HG02885 (cell line): ENCODE measurements at regions not wholly inside any gene's neighbourhood (a gene's known extent, or its start where the extent isn't known, plus 50 kb on each side); places are given as distances from the start of the nearest gene placed in this dataset.
"Not testable (repeated sequence)": the region's sequence is repeated elsewhere in the genome, so short reads cannot be mapped to it uniquely, and the experiment has no call there.

Source experiments
- ATAC-seq: cut with Tn5 transposase; IDR thresholded peaks from one replicate; pipeline ENCODE4 v1.9.1; 2021; ENCODE audit warnings: mild to moderate bottlenecking; ENCODE audit not compliant: unreplicated experiment, poor library complexity

DNA sequence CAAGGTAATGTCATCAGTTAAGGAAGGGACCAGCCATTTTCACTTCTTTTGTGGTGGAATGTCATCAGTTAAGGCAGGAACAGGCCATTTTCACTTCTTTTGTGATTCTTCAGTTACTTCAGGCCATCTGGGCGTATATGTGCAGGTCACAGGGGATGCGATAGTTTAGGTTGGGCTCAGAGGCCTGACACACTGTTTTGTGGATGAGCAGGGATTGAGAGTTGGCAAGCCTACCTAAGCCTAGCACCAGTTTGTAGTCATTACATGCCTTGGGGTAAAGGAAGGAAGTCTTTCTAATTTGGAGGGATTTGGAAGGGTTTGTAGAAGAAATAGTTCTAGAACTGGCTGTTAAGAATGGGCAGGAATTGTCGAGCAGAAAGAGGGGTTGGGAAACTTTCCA lies 457.2 kb downstream of the TMEM135 start:
- not testable (repeated sequence) for ATAC-seq

DNA sequence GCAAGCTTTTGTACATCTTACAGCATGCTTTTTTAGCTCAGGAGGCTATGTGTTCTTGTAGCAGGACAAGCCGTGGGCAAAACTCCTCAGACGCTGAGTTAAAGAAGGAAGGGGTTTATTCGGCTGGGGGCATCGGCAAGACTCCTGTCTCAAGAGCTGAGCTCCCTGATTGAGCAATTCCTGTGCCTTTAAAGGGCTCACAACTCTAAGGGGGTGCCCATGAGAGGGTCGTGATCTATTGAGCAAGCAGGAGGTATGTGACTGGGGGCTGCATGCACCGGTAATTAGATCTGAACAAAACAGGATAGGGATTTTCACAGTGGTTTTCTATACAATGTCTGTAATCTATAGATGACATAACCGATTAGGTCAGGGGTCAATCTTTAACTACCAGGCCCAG lies 456.3 kb downstream of the TMEM135 start:
- not testable (repeated sequence) for ATAC-seq

DNA sequence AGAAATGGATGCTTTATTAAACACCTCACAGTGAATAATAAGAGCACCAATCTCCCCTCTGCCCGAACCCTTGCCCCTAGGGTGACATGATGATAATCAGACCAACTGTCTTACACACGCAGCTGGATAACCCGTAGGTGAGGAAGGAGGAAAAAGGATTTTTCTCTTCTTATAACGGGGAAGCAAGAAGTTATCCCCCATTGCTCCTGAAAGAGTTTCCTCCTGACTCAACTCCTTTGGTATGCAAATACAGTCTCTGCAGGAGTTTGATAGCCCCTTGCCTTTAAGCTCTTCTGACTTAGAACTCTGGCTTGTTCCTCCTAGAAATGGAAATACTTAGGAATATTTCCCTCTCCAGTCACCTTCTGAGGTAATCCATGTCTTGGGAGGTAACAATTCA lies 455.8 kb downstream of the TMEM135 start:
- no peak for ATAC-seq

DNA sequence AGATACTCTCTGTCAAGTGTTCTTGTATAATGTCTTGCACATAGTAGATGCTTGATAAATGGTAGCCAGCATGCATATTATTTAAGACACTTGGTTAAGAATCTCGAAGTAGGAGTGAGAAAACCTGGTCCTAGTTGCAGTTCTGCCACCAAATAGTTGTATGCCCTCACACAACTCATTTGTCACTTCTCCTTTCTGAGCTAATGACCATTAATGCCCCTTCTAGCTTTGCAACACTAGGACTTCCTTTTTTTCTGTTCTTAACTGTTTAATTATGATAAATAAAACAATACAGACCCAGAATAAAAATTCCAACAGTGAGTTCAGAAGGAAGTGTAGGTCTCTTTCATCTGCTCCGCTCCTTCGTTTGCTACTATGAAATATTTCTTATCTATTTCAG lies 453.6 kb downstream of the TMEM135 start:
- ATAC-seq = no peak

DNA sequence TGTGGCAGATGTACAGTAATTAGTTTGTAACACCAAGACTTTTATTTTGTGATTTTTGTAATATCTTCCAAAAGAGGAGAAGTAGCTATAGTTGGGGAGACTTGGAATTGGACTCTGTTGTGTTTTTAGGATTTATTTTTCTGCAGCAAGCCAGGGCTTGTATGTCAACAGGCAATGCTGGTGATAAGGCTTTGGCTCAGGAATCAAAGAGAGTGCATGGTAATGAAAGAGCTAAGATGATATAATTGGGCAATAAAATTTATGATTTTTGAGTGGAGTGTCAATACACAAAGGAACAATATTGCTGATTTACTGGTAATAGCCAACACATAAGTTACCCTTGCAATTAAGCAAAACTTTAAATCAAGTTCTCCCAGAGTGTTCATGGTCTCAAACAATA lies 452.9 kb downstream of the TMEM135 start:
- ATAC-seq = no peak

DNA sequence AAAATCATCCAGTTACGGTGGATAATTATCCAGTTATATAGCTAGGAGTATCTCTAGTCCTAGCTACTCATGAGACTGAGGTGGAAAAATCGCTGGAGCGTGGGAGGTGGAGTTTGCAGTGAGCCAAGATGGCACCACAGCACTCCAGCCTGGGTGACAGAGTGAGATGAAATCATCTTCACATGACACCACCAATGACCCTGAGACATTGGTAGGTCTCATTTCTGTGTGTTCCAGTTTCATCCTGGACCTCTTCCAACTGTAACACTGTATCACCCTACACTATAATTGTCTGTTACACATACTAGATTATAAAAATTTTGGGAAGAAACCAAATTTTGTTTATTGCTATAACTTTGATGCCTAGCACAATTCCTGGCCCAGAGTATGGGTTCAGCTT lies 446.8 kb downstream of the TMEM135 start:
- ATAC-seq = no peak

DNA sequence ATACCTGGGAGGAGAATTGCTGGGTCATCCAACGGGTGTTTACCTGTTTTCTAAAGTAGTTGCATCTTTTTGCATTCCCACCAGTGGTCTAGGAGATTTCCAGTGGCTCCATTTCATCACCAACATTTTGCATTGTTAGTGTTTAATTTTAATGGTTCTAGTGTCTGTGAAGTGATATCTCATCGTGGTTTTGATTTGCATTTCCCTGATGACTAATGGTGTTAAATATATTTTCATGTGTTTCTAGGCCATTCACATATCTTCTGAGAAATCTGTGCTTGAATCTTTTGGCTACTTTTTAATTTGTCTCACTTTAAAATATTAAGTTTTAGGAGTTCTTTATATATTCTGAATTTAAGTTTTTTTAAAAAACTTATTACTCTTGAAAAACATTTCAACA lies 439.6 kb downstream of the TMEM135 start:
- ATAC-seq = no peak

DNA sequence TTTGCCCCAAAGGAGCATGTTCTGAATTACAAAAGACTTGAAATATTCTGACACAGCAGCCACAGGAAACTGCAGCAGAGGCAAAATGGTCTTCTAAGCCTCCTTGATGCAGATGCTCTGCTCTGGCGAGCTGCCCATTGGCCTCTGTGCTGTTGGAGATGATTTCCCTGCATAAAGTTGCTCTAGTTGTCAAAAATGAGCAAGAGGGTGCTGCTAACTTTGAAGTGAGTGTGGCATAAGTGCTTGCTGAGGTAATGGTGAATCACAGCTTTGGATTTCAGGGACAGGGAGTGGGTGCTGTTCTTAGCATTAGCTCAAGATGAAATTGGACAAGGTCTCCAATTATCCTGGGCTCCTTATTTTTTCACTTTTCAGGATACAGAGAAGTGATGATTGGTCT lies 435.4 kb downstream of the TMEM135 start:
- ATAC-seq = no peak

DNA sequence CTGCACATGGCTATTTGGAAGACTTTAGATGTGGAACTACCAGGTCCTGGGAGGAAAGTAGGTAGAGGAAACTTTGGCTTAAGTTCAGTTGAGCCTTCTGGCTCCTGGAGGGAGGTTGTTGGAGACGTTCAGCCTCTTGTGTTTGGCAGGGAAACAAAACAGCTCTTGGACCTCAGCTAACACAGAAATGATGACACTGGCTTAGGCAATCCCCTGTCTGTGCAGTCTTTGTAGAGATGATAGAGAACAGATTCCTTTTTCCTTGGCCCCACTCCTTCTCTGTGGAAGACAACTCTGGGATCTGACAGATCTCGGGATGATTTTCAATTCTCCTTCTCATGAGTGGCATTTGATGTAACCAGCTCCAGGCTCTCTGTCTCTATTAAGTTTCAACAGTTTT lies 428.5 kb downstream of the TMEM135 start:
- ATAC-seq = no peak

DNA sequence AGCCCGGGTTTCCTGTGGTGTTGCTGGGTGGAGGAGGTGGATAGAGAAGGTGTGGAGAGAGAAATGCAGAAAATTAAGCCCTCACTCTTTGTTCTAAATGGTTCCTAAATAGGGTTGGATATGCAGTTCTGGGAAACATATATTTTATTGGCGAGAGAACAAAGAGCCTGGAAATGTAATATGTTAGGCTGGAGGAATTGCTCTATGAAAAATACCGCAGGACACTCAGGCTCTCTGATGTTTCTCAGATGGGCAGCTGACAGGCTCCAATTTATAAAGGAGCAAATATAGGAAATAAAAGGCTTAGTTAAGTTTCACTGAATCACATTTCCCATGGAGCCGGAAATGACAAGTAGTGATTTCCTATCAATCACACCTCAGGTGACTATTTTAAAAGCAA lies 428.0 kb downstream of the TMEM135 start:
- ATAC-seq = no peak

DNA sequence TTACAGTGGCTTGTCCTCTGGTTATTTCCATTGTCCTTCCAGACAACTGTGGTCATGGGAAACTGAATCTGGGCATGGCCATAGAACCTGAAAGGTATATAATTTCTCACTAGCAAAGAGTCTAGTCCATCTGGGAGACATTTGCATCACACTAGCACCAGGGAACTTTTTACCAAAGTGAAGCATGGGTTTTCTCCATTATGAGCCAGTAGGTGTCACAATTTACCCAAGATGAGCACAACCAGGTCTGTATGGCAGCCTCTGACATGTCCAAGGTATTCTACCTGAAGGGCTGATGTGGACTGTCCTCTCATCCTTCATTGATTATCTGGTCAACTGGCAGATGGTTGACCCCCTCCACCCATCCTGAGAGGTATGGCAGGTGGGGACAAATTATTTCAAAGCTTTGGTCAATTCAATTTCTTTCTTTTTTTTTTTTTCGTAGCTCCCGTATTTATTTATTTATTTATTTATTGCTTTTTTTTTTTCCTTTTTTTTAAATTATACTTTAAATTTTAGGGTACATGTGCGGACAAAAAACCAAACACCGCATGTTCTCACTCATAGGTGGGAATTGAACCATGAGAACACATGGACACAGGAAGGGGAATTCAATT lies 425.9 kb downstream of the TMEM135 start:
- peak; percentile 71 for ATAC-seq

DNA sequence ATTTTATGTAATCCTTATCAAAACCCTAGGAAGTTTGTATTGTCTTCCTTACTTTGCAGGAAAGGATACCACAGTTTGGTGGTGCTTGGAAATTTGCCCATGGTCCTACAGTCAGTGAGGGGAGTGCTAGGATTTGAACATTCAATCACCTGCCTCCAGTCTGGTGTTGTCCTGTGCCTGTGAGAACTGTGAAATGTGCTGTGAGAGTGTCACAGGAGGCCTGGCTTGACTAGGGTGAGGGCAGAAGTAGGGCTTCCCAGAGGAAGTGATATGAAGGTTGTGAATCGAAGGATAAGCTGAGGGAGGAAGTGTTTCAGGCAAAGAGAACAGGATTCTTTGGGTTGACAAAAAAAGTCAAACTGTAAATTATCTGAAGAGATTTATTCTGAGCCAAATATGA lies 424.4 kb downstream of the TMEM135 start:
- ATAC-seq = no peak

DNA sequence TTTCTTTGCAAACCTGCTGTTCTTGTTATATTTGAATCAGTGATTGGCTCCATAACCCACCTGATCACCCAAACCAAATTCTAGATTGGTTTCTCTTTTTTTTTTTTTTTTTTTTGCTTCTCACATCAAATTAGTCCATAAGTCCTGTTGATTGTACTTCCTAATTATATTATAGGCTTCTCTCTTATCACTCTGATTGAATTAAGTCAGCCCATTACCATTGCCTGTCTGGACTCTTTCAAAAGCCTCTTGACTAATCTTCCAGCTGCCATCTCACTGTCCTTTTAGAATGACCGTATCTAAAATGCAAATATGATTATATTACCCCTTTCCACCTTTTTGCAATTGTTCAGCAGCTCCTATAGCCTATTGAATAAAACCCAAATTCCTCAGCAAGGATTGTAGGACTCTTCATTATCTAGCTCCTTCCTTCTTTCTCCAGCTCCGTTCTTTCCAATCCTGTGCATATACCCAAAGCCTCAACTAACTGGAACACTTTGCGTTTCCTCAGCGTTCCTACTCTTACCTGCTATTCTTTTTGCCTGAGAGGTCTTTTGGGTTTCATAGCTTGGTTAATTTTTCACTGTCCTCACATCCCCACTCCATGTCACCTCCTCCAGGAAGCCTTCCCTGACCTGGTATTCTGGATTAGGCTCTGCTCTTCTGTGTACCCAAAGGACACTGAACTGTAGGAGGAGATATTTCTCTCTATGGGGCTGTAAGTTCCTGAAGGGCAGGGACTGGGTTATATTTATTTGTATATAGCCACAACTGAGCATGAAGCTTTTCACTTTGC lies 423.3 kb downstream of the TMEM135 start:
- ATAC-seq = no peak

DNA sequence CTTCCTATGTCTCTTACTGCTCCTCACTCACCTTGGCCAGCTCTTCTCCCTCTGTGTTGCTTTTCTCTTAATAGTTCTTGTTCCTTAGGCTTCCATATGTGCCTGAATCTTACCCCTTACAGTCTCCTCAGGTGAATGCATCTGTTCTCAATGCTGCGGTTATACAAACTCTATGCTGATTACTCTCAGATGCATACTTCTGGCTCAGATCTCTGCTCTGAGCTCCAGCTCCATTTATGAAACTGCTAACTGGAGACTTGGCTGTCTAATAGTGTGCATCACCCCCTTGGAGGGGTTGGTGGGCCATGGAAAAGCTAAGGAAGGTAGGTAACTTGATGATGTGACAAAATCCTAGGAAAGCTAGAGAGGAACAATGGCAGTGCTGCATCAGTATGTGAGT lies 422.5 kb downstream of the TMEM135 start:
- no peak for ATAC-seq

DNA sequence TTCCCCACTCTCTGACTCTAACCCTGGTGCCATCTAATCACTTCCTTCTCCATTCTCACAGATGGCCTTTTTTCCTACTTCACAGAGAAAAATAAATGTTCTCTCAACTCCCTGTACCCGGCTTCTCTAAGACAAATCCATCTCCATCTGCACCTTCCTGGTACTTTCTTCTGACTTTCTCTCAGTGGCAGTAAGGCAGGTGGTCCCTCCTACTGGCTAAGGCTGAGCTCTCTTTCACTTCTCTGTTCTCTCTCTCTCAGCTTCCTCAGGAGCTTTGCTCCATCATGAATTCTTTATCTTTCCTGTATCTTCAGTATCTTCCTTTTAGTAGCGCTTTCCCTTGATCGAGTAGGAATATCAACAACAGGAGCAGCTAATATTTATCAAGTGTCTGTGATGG lies 421.6 kb downstream of the TMEM135 start:
- no peak for ATAC-seq

DNA sequence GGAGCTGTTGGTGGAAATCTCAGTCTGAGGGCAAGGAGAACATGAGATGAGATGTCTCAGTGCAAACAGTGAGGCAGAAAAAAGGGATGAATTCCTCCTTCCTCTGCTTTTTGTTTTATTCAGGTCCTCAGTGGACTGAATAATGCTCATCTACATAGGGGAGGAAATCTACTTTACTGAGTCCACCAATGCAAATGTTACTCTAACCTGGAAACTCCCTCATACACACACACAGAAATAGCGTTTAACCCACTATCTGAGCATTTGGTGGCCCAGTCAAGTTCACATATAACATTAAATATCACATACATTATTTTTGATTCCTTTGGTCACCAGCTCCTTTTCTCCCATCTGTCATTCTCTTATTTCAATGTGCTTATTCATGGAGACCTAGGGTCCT lies 418.8 kb downstream of the TMEM135 start:
- peak; percentile 42 for ATAC-seq

DNA sequence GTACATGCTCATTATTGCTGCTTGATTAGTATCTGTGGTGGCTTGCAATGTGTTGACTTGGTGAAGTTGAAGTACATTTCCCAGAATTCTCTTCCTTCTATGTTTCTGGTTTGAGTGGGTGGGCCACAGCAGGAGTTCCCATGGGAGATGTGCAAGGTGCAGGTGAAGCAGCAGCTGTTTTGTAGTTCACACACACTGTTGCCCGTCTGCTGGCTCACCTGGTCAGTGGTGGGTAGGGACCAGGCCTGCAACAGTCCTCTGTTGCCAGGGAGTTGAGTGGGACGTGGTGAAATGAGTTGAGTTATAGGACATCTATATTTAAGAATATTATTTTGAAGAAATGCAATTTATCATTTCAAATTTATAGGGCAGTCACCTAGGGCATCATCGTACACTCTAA lies 417.4 kb downstream of the TMEM135 start:
- ATAC-seq = no peak

DNA sequence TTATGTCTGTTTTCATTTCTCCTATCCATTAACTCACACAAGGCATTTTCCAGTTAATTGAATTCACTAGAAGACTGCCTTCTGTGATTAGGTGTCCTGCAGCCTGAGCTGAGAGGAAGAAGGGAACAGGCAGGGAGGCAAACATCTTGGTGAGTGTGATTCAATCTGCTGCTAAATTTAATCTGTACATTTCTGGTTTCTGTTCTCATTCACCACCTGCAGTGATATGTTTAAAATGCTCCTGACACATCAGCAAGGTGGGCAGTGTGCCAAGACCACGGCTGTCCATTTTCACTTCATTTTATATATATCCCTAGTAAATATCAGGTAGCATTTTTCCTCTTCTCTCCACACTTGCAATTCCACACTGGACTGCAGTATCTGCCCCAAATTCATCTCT lies 416.5 kb downstream of the TMEM135 start:
- peak; percentile 82 for ATAC-seq

DNA sequence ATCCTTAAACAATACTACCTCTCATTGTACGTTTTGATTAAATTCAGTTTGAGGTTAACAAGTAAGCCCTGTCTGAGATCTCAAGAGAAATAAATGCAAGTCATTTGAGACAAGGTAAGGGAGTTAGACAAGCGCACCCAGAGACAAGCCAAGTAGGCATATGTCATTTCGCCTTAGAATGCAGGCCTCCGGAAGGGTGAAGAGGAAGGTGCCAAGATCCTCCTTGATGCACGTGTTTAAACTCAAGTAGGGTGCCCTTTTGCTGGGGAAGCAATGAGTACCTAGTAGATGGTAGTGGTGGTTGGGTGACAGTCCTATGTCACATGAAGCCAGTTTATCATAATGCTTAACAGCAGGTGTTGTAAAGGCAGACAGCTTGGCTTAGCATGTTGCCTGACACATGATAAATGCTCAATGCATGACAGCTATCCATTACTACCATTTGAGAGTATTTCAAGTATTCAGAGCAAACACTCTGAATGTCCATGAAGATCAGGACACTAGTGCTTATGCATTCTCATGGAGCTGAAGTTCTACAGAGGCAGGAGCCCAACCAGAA lies 415.9 kb downstream of the TMEM135 start:
- ATAC-seq = peak; percentile 12

DNA sequence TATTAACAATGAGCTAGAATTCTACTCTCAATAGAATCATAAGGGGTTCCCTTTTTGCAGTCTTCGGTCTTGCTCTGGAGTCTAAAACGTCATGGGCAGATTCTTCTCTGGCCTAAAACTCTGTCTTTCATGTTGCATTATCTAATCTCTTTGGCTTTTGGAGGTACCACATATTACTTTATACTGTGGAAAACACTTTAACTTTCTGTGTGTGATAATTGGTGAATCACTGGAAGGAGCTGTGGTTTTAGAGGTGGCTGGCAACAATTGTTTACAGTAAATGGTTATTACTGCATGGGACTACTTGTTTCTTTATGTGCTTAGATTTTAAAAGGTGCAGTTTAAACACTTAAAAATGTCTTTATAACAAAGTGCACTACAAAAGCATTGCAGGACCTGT lies 414.3 kb downstream of the TMEM135 start:
- ATAC-seq = not testable (repeated sequence)

DNA sequence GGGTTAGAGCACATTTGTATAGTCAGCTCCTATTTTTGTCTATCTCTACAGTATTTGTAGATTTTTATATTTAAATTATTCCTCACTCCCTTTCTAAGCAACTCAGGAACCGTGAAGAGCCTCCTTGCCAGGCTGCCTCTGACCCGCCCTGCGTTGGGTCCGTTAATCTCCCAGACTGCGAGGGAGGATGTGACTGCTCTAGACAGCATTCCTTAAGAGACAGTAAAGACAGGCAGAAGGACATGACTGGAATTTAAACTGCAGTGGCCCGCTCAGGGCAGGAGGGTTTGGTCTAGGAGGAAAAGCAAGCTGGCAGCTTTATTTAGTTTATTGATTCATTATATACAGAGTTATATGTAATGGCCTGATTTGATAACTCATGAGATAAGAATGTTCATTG lies 413.7 kb downstream of the TMEM135 start:
- no peak for ATAC-seq

DNA sequence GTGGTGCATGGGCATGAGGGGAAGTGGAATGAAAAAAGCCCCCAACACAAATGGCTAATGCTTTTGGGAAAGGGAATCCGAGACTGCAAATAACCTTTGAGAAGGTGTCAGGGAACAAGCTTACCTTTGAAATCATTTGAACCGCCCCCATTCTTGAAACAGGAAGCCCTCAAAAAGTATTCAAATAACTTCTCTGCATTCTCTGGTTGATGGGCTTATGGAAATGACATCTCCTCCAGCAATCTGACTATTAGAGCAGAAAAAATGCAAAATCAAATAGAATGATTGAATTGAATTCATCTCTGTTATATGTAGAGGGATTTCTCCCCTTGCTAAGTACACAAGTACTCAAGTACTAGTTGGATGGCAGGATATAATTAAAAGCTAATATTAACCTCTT lies 409.9 kb downstream of the TMEM135 start:
- peak; percentile 39 for ATAC-seq
